Gastroesophageal sphincter (tissue), 3 donors: ENCODE measurements at regions not wholly inside any gene's neighbourhood (a gene's known extent, or its start where the extent isn't known, plus 50 kb on each side); places are given as distances from the start of the nearest gene placed in this dataset.

Experiments
- EP300 ChIP-seq: sonication (generic); formaldehyde crosslinking; IDR thresholded peaks from one replicate; pipeline ENCODE4 v1.6.1; 2017; ENCODE audit warnings: antibody characterized with exemption, mild to moderate bottlenecking
- POLR2A ChIP-seq, 2 donors: fragments of 450-650 bp; IDR thresholded peaks; one replicate each; pipeline ENCODE4 v1.6.1; 2017; ENCODE audit warnings: antibody characterized with exemption in 2 of 2, mild to moderate bottlenecking in 2 of 2, moderate library complexity in 1 of 2
- POLR2AphosphoS5 ChIP-seq: sonication (generic); formaldehyde crosslinking; IDR thresholded peaks from one replicate; pipeline ENCODE4 v1.6.1; 2017; ENCODE audit warnings: antibody characterized with exemption
- TF ChIP-seq, protein P1 (sequence below), 4 experiments: fragments of 200-600 bp in 2 of 4; fragments of 450-650 bp in 2 of 4; sonication (generic) in 1 of 4; IDR thresholded peaks; one replicate each; pipeline ENCODE4 v1.5.1; 2017 to 2019; ENCODE audit warnings: antibody characterized with exemption in 4 of 4, mild to moderate bottlenecking in 2 of 4, moderate library complexity in 2 of 4

GRCh38 chr21:34201001-34201400, 127.6 kb downstream of the MRPS6 start:
- TF ChIP-seq, protein P1, sequence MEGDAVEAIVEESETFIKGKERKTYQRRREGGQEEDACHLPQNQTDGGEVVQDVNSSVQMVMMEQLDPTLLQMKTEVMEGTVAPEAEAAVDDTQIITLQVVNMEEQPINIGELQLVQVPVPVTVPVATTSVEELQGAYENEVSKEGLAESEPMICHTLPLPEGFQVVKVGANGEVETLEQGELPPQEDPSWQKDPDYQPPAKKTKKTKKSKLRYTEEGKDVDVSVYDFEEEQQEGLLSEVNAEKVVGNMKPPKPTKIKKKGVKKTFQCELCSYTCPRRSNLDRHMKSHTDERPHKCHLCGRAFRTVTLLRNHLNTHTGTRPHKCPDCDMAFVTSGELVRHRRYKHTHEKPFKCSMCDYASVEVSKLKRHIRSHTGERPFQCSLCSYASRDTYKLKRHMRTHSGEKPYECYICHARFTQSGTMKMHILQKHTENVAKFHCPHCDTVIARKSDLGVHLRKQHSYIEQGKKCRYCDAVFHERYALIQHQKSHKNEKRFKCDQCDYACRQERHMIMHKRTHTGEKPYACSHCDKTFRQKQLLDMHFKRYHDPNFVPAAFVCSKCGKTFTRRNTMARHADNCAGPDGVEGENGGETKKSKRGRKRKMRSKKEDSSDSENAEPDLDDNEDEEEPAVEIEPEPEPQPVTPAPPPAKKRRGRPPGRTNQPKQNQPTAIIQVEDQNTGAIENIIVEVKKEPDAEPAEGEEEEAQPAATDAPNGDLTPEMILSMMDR (IDR thresholded peaks at IDR 0.05) = no peak
- TF ChIP-seq POLR2AphosphoS5 (no peak), EP300 (no peak), POLR2A (IDR thresholded peaks at IDR 0.05) (no peak)
